ENCODE measurements at regions not wholly inside any gene's neighbourhood (a gene's known extent, or its start where the extent isn't known, plus 50 kb on each side); places are given as distances from the start of the nearest gene placed in this dataset.

- TF ChIP-seq POLR2AphosphoS5 (IDR thresholded peaks at IDR 0.05; ENCODE audit: low read depth, low read length): no peak
- no peak for TF ChIP-seq POLR2A (IDR thresholded peaks at IDR 0.05; ENCODE audit: low read depth, low read length)
- TF ChIP-seq TAF1 (IDR thresholded peaks at IDR 0.05; ENCODE audit: borderline replicate concordance, low read depth, low read length): no peak
Observed at GRCh38 chr7:57339198-57339944, 110.6 kb upstream of the ZNF716 start.

All from GM12892 (cell line).